ENCODE measurements at regions not wholly inside any gene's neighbourhood (a gene's known extent, or its start where the extent isn't known, plus 50 kb on each side); places are given as distances from the start of the nearest gene placed in this dataset.

- no peak for TF ChIP-seq CTCF (IDR thresholded peaks at IDR 0.05; ENCODE audit: low read length)
- TF ChIP-seq EZH2phosphoT487 (IDR thresholded peaks at IDR 0.05; ENCODE audit: low read length) = no peak
Observed at GRCh38 chr13:62595976-62596375, 1180.3 kb upstream of the PCDH20 start.

Data from MM.1S (cell line).